Ishikawa (cell line): ENCODE measurements at regions not wholly inside any gene's neighbourhood (a gene's known extent, or its start where the extent isn't known, plus 50 kb on each side); places are given as distances from the start of the nearest gene placed in this dataset.

Experiments used
- CEBPB ChIP-seq: IDR thresholded peaks from 2 replicates; pipeline ENCODE4 v1.6.1; 2012
- CREB1 ChIP-seq: IDR thresholded peaks from 2 replicates; pipeline ENCODE4 v1.6.1; 2012; ENCODE audit warnings: low read depth
- EP300 ChIP-seq: IDR thresholded peaks from 2 replicates; pipeline ENCODE4 v1.6.1; 2012; ENCODE audit warnings: borderline replicate concordance
- NFIC ChIP-seq: IDR thresholded peaks from 2 replicates; pipeline ENCODE4 v1.6.1; 2012
- TCF12 ChIP-seq: IDR thresholded peaks from 2 replicates; pipeline ENCODE4 v1.6.1; 2012; ENCODE audit warnings: low read depth
- YY1 ChIP-seq: IDR thresholded peaks from 2 replicates; pipeline ENCODE4 v1.6.1; 2012; ENCODE audit warnings: low read depth
- TF ChIP-seq, protein P1 (sequence below): IDR thresholded peaks from 2 replicates; pipeline ENCODE4 v1.6.1; 2012
- TF ChIP-seq, protein P2 (sequence below): IDR thresholded peaks from 2 replicates; pipeline ENCODE4 v1.6.1; 2012; ENCODE audit warnings: low read depth, mild to moderate bottlenecking

DNA sequence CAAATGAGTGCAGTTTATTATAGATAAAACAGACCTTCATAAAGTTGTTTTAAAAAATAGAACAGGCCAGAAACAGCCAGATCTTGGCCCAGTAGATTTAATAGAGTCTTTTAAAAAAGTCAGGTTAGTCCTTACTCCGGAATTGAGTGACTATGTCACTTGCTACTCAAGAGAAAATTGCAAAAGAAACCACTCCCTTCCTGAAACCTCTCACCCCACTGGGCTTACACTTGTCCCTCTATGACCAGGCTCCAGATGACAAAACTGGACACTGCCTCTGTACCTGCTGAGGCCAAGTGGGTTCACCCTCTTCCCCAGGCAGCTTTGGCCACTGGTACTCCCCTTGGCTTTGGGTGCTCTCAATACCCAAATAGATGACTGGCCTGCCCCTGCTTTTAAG, 357.2 kb upstream of the TRPC7 start:
- TF ChIP-seq CEBPB: no peak
- no peak for TF ChIP-seq EP300
- TF ChIP-seq, protein P1, sequence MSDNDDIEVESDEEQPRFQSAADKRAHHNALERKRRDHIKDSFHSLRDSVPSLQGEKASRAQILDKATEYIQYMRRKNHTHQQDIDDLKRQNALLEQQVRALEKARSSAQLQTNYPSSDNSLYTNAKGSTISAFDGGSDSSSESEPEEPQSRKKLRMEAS: no peak
- TF ChIP-seq CREB1: no peak
- TF ChIP-seq, protein P2, sequence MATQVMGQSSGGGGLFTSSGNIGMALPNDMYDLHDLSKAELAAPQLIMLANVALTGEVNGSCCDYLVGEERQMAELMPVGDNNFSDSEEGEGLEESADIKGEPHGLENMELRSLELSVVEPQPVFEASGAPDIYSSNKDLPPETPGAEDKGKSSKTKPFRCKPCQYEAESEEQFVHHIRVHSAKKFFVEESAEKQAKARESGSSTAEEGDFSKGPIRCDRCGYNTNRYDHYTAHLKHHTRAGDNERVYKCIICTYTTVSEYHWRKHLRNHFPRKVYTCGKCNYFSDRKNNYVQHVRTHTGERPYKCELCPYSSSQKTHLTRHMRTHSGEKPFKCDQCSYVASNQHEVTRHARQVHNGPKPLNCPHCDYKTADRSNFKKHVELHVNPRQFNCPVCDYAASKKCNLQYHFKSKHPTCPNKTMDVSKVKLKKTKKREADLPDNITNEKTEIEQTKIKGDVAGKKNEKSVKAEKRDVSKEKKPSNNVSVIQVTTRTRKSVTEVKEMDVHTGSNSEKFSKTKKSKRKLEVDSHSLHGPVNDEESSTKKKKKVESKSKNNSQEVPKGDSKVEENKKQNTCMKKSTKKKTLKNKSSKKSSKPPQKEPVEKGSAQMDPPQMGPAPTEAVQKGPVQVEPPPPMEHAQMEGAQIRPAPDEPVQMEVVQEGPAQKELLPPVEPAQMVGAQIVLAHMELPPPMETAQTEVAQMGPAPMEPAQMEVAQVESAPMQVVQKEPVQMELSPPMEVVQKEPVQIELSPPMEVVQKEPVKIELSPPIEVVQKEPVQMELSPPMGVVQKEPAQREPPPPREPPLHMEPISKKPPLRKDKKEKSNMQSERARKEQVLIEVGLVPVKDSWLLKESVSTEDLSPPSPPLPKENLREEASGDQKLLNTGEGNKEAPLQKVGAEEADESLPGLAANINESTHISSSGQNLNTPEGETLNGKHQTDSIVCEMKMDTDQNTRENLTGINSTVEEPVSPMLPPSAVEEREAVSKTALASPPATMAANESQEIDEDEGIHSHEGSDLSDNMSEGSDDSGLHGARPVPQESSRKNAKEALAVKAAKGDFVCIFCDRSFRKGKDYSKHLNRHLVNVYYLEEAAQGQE: no peak
- no peak for TF ChIP-seq YY1
- TF ChIP-seq TCF12: no peak
- no peak for TF ChIP-seq NFIC
